ENCODE measurements at regions not wholly inside any gene's neighbourhood (a gene's known extent, or its start where the extent isn't known, plus 50 kb on each side); places are given as distances from the start of the nearest gene placed in this dataset.

DNA sequence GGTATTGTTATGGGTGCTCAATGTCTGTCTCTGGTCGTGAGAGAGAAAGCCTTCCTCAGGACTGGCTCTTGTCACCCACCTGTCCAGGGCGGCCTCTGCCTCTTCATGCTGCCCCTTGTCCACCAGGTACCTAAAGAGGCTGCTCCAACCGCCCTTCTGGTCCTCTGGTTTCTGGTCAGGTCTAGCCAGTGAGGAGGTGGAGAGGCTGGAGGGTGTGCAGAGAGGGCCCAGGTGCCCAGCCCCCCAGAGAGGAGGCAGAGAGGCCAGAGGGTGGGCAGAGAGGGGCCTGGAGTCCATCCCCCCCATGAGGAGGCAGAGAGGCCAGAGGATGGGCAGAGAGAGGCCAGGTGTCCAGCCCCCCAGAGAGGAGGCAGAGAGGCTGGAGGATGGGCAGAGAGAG is 329.8 kb upstream of the IRX4 start:
- DNase-seq (ENCODE audit: low spot score) = no peak

- no peak for DNase-seq (ENCODE audit: low spot score)
These were observed 325.5 kb upstream of the IRX4 start for GRCh38 chr5:2208239-2208544.

GRCh38 chr5:2207416-2208238 is 324.9 kb upstream of the IRX4 start:
- DNase-seq (ENCODE audit: low spot score) = no peak

DNA sequence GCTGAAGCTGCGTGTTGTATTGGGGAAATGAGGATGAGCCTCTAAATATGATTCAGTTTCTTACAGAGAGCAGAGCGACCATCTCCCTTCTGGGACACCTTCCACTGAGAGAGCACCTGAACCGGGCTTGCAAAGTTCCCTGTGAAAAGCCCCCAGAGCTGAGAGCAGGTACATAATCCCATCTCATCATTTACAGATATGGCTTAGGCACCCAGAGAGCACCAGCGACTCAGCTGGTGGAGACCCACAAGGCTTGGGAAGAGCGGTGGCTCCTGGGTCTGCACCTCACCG is 324.3 kb upstream of the IRX4 start:
- no peak for DNase-seq (ENCODE audit: low spot score)

- no peak for DNase-seq (ENCODE audit: low spot score)
These were observed 323.8 kb upstream of the IRX4 start for GRCh38 chr5:2206293-2207108.

DNA sequence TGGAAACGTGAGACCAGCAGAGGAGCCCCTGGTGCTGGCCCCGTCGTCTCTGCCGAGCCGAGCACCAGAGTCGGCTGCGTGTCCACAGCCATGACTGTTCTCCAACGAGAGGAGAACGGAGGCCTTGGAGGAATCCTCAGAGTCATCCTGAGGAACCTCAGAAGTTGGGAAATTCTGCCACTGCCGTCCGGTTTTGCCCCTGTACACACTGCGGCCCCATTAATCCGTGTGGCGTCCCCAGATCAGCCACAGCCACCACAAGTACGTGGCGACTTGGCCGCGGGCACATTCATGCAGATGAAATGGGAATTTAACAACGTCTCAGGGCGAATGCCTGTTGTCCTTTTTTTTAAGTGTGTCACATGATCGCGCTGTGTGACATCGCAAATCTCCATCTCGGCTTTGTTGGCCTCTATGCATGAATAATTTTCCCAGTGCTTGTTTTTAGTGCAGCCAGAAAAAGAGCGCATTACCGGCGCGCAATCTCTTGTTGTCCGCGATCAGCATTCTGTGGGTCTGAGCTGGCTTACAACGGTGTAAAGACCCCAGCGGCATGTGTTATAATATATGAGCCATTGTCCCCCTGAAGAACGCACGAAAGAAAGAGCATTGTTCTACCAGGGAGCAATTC is 323.0 kb upstream of the IRX4 start:
- no peak for DNase-seq (ENCODE audit: low spot score)

- no peak for DNase-seq (ENCODE audit: low spot score)
These were observed 322.5 kb upstream of the IRX4 start for GRCh38 chr5:2205185-2205585.

DNA sequence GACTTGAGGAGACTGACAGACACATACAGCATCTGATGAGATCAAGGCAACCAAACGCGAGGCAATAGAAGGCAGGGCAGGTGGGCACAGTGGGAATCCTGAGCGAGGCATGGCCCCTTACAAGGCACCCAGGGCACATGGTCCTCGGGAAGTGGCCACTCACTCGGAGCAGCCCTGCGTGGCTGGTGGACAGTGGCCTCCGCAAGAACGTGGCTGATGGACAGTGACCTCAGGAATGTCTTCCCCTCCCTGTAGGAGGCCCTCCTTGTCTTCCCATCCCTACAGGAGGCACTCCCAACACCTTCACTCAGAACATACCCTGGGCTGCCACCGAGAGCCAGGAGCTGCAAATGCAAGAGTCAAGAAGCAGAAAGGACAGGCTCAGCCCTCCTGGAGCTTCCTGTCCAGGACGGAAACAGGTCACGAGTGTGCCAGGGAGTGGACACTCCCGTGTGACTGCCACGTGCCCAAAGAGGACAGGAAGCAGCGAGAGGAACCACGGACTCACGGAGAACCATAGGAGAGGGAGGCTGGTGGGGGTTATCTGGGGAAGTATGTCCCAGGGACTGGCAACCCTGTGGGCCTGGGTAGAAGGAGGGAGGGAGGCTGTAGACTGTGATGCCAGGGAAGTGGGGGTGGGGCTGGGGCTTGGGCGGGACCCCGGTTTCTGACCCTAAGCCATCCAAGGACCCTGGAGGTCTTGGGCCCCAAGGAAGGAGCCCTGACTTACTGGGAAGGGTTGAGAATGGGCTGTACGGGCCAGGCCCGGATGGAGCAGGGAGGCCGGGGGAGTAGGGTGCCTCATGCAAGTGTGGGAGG is 321.9 kb upstream of the IRX4 start:
- DNase-seq (ENCODE audit: low spot score) = no peak

- no peak for DNase-seq (ENCODE audit: low spot score)
These were observed 321.0 kb upstream of the IRX4 start for GRCh38 chr5:2203774-2204173.

GRCh38 chr5:2201832-2202231 is 319.1 kb upstream of the IRX4 start:
- no peak for DNase-seq (ENCODE audit: low spot score)

DNA sequence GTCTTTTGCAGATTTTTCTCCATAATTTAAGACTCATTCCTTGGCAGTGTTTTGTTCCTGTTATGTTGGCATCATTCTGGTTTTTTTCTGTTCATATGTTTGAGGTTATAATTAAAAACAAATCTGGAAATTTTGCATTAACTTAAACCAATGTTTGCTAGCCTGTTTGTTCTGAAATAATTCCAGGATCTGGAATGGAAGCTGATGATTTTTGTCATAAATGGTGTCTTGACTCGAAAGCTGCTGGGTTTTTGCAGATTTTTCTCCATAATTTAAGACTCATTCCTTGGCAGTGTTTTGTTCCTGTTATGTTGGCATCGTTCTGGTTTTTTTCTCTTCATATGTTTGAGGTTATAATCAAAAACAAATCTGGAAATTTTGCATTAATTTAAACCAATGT is 318.7 kb upstream of the IRX4 start:
- DNase-seq (ENCODE audit: low spot score) = no peak

GRCh38 chr5:2201011-2201410 is 318.3 kb upstream of the IRX4 start:
- DNase-seq (ENCODE audit: low spot score) = no peak

DNA sequence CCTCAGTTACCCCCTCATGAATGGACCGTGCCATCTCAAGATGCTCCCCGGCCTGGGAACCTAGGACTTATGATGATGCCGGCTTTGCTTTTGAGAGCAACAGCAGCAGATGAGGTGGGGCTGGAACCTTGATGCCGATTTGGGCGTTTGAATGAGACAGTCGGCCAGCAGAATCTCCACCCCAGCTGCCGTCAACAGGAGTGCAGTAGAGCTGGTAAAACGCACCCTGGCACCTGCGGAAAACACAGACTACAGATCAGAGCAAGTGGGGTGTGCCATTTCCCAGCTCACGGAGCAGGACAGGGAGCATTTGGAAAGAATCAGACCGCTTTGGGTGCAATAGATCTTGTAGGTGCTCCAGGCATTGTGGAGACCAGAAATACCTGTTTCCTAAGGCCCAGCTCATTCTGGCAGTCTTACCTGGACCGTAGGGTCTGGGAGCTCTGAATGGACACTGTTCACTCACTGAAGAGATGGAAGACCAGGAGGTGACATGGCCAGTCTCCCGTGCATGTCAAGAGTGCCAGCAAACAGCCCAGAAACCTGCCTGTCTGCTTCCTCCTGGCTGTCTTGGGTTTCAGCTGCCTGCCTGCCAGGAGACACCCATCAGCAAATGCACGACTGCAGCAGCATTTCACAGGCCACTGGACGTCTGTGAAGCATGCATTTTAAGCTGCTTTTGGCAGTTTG is 317.7 kb upstream of the IRX4 start:
- DNase-seq (ENCODE audit: low spot score) = no peak

DNA sequence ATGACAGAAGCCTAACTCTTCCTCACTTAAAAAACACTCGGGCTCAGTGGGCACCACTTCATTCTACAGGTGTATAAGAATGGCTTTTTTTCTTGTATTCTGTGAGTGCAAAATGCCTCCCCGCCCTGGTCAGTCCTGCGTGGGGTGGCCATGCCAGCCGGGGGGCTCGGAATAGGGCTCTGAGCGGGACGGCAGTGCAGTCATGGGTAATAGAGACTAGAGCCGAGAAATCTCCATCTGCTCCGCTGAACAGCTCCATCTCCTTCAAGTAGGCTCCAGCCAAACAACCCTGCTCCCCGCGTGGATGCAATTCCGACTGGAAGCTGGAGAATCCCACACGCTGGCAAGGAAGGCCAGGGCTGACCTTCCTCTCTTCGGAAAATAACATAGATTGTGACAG is 317.0 kb upstream of the IRX4 start:
- no peak for DNase-seq (ENCODE audit: low spot score)

DNA sequence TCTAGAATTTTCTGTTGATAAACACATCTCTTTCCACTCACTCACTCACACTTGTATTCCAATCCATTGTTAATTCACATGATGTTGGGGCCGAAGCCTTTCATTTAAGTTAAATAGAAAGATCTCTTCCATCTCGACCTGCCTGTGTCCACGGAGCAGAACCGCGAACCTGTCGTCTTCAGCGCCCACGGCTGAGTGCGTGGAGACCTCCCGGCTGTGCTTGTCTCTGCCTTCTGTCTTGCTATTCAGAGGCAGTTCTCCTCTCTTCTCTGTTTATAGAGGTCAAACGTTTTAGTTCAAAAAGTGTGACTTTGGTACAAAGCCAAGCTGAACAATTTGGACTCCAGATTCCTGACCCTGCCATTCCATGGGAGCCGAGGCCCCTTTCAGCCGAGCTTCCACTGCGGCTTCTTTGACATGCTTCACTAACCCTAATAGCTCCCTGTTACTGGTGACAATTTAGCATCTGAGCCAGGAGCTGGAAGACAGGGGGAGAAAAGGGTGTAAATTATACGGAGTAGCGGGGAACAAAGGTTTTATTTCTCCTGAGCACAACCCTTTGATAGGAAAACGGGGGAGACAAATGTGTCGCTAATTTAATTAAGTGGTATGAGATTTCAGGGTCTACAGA is 314.4 kb upstream of the IRX4 start:
- no peak for DNase-seq (ENCODE audit: low spot score)

DNA sequence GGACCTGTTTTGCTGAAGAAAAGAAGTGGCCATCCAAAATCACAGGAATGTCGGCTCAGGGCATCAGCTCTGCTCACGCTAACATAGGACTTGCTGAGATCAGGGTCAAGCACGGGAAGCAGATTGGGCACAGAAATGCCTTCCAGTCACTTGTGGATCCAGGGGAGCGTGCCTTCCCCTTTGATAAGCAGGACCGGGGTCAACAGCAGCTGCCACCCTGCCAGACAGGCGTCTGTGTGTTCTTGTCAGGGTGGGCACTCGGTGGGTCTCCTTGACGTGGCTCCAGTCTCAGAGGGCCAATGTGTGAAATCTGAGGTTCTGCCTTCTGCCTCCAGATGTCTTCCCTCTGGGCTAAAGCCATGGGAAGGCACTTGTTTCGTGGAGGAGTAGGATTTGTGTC is 313.7 kb upstream of the IRX4 start:
- DNase-seq (ENCODE audit: low spot score) = no peak

DNA sequence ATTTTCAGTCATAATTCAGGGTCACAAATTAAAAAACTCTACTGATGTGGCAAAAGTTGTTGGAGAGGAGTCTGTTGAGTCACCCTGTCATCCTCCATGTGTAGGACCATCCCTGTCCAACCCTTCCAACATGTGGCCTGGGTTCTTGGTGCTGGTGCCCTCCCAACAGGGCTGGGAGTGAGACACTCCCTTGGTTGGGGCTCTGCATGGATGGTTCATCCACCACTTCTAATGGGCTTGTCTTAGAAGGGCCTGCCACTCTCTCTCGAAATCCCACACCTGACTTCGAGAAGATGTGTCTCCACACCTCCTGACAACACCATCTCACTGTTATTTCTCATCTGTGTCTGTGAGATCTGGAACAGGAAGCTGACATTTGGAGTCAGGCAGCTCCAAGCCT is 312.2 kb upstream of the IRX4 start:
- no peak for DNase-seq (ENCODE audit: low spot score)

DNA sequence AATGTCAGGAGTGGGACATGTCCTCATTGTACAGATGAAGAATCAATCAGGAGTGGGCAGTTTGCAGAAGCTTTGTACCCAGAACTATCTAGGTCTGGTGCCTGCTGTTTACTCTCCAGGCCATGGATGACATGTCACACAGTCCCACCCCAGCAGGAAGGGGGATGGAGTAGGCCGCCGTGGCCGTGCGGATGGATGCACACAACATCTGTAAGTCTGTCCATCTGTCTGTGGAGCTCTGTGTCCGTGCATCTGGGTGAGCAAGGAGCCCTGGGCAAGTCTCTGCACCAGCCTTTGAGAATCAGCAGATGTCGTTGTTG is 311.5 kb upstream of the IRX4 start:
- DNase-seq (ENCODE audit: low spot score) = no peak

DNA sequence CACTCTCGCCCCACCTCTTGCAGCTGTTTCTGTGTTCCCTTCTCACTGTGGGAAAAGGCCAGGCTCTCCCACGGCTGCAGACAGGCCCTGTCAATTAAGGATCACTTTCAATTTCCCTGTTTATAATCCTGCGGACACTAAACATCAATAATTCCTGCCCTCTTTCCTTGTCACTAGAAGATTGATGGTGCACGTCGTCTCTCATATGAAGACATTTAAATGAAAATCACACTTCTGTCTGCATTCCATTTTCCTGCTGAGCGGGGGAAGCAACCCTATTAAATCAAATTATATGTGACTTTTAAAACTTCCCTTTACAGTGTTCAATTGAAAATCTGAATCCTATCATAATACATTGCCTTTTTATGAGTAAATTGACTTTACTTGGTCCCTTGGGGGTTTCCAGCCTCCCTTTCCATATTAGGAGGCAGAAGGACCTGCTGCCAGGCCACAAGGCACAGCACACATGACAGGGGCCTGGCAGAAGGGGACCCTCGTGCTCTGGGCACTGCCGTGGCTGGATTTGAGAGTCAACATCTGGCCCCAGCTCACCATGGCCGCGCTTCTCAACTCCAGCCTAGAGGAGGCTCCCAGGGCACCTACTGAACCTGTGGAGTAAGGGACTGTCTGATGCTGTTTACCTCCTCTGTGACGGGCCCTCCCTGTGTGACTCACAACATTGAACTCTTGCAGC is 311.0 kb upstream of the IRX4 start:
- DNase-seq (ENCODE audit: low spot score) = no peak

DNA sequence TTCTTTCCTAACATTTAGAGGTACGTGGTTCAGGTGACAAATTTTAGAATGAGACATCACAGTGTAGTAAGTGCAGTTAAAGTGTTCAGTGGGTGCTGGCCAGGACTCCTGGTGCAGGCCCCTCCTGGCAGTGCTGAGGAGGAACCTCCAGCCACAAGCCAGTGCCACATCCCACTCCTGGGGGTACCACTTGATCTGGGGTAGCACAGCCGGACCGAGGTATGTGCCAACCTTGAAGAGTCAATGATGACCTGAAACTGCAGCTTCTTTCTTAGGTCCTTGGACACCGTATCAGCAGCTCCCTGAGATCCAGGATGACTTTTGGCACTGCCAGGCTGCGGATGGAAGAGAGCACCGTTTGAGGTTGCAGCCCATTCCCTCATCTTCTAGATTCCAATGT is 310.4 kb upstream of the IRX4 start:
- no peak for DNase-seq (ENCODE audit: low spot score)
